GM23338 (cell line): ENCODE measurements at regions not wholly inside any gene's neighbourhood (a gene's known extent, or its start where the extent isn't known, plus 50 kb on each side); places are given as distances from the start of the nearest gene placed in this dataset.

Source experiments
- ATAC-seq: fragments of 200-7000 bp; cut with Tn5 transposase; 3 replicates; pipeline ENCODE4 v1.9.1; 2020
- DNase-seq: peaks from one replicate; pipeline ENCODE4 v3.0.0-alpha.2; 2015; ENCODE audit warnings: low spot score
- H2AFZ ChIP-seq: fragments of 200-600 bp; sonication (generic); 2 replicates; pipeline ENCODE4 v1.8.0; 2016; ENCODE audit warnings: antibody characterized with exemption, mild to moderate bottlenecking, moderate library complexity
- H3F3A ChIP-seq: fragments of 200-600 bp; sonication (generic); replicated peaks from 2 replicates; pipeline ENCODE4 v1.8.0; 2017; ENCODE audit warnings: antibody characterized with exemption, mixed run types, low read depth
- H3K27ac ChIP-seq: fragments of 200-600 bp; sonication (generic); 2 replicates; pipeline ENCODE4 v1.6.1; 2016; ENCODE audit warnings: low read depth
- H3K27me3 ChIP-seq: fragments of 200-600 bp; sonication (generic); 2 replicates; pipeline ENCODE4 v1.8.0; 2016; ENCODE audit warnings: mild to moderate bottlenecking, mixed run types, moderate library complexity; ENCODE audit not compliant: insufficient read depth
- H3K36me3 ChIP-seq: fragments of 200-600 bp; sonication (generic); 2 replicates; pipeline ENCODE4 v1.8.0; 2016; ENCODE audit warnings: mild to moderate bottlenecking; ENCODE audit not compliant: insufficient read depth
- H3K4me1 ChIP-seq: fragments of 200-600 bp; sonication (generic); 2 replicates; pipeline ENCODE4 v1.8.0; 2016; ENCODE audit warnings: mild to moderate bottlenecking, moderate library complexity; ENCODE audit not compliant: insufficient read depth
- H3K4me2 ChIP-seq: fragments of 200-600 bp; sonication (generic); 2 replicates; pipeline ENCODE4 v1.7.1; 2017; ENCODE audit warnings: mixed run types
- H3K4me3 ChIP-seq: fragments of 200-600 bp; sonication (generic); 2 replicates; pipeline ENCODE4 v1.6.1; 2016; ENCODE audit warnings: mixed run types
- H3K79me2 ChIP-seq: fragments of 200-600 bp; sonication (generic); replicated peaks from 2 replicates; pipeline ENCODE4 v1.8.0; 2017; ENCODE audit warnings: mild to moderate bottlenecking; ENCODE audit not compliant: insufficient read depth
- H3K9me2 ChIP-seq: fragments of 200-600 bp; sonication (generic); 2 replicates; pipeline ENCODE4 v1.8.0; 2017; ENCODE audit not compliant: insufficient read depth
- H4K20me1 ChIP-seq: fragments of 200-600 bp; sonication (generic); replicated peaks from 2 replicates; pipeline ENCODE4 v1.8.0; 2017; ENCODE audit warnings: mild to moderate bottlenecking; ENCODE audit not compliant: insufficient read depth
- H3K27ac Mint-ChIP-seq: 2 replicates; pipeline ENCODE4 v1.8.0; 2020; ENCODE audit warnings: inconsistent platforms, mild to moderate bottlenecking, moderate library complexity, mixed read lengths
- H3K27me3 Mint-ChIP-seq: 3 replicates; pipeline ENCODE4 v1.8.0; 2022; ENCODE audit warnings: low read depth, mild to moderate bottlenecking, moderate library complexity, mixed read lengths, inconsistent platforms; ENCODE audit not compliant: insufficient read depth, poor library complexity
- H3K36me3 Mint-ChIP-seq: 3 replicates; pipeline ENCODE4 v1.8.0; 2021; ENCODE audit warnings: low read depth, mild to moderate bottlenecking, inconsistent platforms, moderate library complexity, mixed read lengths
- H3K4me1 Mint-ChIP-seq: 3 replicates; pipeline ENCODE4 v1.8.0; 2020; ENCODE audit warnings: mild to moderate bottlenecking, inconsistent platforms, mixed read lengths
- H3K4me3 Mint-ChIP-seq: 3 replicates; pipeline ENCODE4 v1.8.0; 2021; ENCODE audit warnings: moderate library complexity, mild to moderate bottlenecking, inconsistent platforms, mixed read lengths
- H3K9me3 Mint-ChIP-seq: 3 replicates; pipeline ENCODE4 v1.8.0; 2020; ENCODE audit warnings: moderate library complexity, mild to moderate bottlenecking, inconsistent platforms, mixed read lengths
- CREB1 ChIP-seq: fragments of 250-450 bp; sonication (Bioruptor Pico); IDR thresholded peaks from 2 replicates; pipeline ENCODE4 v1.5.0; 2020; ENCODE audit warnings: low read depth, mild to moderate bottlenecking, moderate library complexity
- EZH2 ChIP-seq: fragments of 200-600 bp; sonication (generic); IDR thresholded peaks from one replicate; pipeline ENCODE4 v1.8.0; 2017; ENCODE audit warnings: antibody characterized with exemption, mild to moderate bottlenecking, low read depth; ENCODE audit not compliant: unreplicated experiment
- JUNB ChIP-seq: IDR thresholded peaks from one replicate; pipeline ENCODE4 v1.6.1; 2016; ENCODE audit warnings: antibody characterized with exemption; ENCODE audit not compliant: unreplicated experiment
- NANOG ChIP-seq: IDR thresholded peaks from 2 replicates; pipeline ENCODE4 v1.6.1; 2016; ENCODE audit warnings: antibody characterized with exemption, borderline replicate concordance
- POLR2AphosphoS5 ChIP-seq: IDR thresholded peaks from 2 replicates; pipeline ENCODE4 v1.6.1; 2016; ENCODE audit warnings: antibody characterized with exemption, low read depth
- STAT1 ChIP-seq: IDR thresholded peaks from one replicate; pipeline ENCODE4 v1.6.1; 2016; ENCODE audit warnings: antibody characterized with exemption; ENCODE audit not compliant: unreplicated experiment
- ZNF331 ChIP-seq: fragments of 250-450 bp; sonication (Bioruptor Pico); IDR thresholded peaks from 2 replicates; pipeline ENCODE4 v1.5.0; 2020; ENCODE audit warnings: low read depth, mild to moderate bottlenecking, moderate library complexity
- TF ChIP-seq, protein P1 (sequence below): fragments of 250-450 bp; sonication (Bioruptor Pico); IDR thresholded peaks from 2 replicates; pipeline ENCODE4 v1.5.0; 2020; ENCODE audit warnings: mild to moderate bottlenecking, moderate library complexity
- TF ChIP-seq, protein P2 (sequence below): IDR thresholded peaks from one replicate; pipeline ENCODE4 v1.6.1; 2018; ENCODE audit warnings: antibody characterized with exemption; ENCODE audit not compliant: unreplicated experiment

DNA sequence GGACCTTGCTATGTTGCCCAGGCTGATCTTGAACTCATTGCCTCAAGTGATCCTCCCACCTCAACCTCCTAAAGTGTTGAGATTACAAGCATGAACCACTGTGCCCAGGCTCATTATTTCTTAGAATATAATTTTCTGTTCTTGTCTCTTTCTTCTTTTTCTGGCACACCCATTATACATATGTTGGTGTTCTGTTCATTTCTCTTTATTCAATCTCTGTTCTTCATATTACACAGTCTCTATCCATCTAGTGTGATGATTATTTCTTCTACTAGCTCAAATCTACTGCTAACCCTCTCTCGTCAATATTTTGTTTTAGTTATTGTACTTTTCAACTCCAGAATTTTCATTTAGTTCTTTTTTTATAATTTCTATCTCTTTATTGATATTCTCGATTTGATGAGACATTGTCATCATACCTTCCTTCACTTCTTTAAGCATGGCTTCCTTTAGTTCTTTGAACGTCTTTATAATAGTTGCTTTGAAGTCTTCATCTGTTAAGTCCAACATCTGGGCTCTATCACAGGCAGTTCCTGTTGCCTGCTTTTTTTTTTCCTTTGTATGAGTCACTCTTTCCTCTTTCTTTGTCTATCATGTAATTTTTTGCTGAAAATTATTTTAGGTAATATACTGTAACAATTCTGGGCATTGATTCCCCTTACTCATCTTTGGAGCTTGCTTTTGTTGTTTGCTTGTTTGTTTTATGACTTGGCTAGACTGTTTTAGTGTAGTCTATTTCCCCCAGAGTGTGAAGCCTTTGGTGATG lies 196.4 kb upstream of the NABP1 start:
- Histone ChIP-seq H3K4me3 (no peak overlapping the region), H3K79me2 (no peaks in the 10 kb centered on the region), H2AFZ (no peak overlapping the region), H3K4me2 (no peak overlapping the region), H4K20me1 (no peaks in the 10 kb centered on the region), H3K27me3 (no peaks in the 10 kb centered on the region), H3K4me1 (peaks cover 17% of the 10 kb centered on the region), H3K9me2 (peaks cover 4% of the 10 kb centered on the region; the same call in 1 of the 2 replicates), H3K27ac (no peak overlapping the region), H3F3A (no peaks in the 10 kb centered on the region), H3K36me3 (0 out of 2 replicates have a peak, but pooled peaks cover 7% of the 10 kb centered on the region)
- peaks cover 13% of the 10 kb centered on the region for H3K4me1 Mint-ChIP-seq
- ATAC-seq = no peak
- H3K9me3 Mint-ChIP-seq = peaks cover 42% of the 10 kb centered on the region
- H3K27ac Mint-ChIP-seq = no peak overlapping the region
- H3K36me3 Mint-ChIP-seq = peaks cover 28% of the 10 kb centered on the region
- H3K4me3 Mint-ChIP-seq = no peak overlapping the region
- TF ChIP-seq, protein P1, sequence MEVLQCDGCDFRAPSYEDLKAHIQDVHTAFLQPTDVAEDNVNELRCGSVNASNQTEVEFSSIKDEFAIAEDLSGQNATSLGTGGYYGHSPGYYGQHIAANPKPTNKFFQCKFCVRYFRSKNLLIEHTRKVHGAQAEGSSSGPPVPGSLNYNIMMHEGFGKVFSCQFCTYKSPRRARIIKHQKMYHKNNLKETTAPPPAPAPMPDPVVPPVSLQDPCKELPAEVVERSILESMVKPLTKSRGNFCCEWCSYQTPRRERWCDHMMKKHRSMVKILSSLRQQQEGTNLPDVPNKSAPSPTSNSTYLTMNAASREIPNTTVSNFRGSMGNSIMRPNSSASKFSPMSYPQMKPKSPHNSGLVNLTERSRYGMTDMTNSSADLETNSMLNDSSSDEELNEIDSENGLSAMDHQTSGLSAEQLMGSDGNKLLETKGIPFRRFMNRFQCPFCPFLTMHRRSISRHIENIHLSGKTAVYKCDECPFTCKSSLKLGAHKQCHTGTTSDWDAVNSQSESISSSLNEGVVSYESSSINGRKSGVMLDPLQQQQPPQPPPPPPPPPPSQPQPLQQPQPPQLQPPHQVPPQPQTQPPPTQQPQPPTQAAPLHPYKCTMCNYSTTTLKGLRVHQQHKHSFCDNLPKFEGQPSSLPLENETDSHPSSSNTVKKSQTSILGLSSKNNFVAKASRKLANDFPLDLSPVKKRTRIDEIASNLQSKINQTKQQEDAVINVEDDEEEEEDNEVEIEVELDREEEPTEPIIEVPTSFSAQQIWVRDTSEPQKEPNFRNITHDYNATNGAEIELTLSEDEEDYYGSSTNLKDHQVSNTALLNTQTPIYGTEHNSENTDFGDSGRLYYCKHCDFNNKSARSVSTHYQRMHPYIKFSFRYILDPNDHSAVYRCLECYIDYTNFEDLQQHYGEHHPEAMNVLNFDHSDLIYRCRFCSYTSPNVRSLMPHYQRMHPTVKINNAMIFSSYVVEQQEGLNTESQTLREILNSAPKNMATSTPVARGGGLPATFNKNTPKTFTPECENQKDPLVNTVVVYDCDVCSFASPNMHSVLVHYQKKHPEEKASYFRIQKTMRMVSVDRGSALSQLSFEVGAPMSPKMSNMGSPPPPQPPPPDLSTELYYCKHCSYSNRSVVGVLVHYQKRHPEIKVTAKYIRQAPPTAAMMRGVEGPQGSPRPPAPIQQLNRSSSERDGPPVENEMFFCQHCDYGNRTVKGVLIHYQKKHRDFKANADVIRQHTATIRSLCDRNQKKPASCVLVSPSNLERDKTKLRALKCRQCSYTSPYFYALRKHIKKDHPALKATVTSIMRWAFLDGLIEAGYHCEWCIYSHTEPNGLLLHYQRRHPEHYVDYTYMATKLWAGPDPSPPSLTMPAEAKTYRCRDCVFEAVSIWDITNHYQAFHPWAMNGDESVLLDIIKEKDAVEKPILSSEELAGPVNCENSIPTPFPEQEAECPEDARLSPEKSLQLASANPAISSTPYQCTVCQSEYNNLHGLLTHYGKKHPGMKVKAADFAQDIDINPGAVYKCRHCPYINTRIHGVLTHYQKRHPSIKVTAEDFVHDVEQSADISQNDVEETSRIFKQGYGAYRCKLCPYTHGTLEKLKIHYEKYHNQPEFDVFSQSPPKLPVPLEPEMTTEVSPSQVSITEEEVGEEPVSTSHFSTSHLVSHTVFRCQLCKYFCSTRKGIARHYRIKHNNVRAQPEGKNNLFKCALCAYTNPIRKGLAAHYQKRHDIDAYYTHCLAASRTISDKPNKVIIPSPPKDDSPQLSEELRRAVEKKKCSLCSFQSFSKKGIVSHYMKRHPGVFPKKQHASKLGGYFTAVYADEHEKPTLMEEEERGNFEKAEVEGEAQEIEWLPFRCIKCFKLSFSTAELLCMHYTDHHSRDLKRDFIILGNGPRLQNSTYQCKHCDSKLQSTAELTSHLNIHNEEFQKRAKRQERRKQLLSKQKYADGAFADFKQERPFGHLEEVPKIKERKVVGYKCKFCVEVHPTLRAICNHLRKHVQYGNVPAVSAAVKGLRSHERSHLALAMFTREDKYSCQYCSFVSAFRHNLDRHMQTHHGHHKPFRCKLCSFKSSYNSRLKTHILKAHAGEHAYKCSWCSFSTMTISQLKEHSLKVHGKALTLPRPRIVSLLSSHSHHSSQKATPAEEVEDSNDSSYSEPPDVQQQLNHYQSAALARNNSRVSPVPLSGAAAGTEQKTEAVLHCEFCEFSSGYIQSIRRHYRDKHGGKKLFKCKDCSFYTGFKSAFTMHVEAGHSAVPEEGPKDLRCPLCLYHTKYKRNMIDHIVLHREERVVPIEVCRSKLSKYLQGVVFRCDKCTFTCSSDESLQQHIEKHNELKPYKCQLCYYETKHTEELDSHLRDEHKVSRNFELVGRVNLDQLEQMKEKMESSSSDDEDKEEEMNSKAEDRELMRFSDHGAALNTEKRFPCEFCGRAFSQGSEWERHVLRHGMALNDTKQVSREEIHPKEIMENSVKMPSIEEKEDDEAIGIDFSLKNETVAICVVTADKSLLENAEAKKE (CRISPR knock-in tag) = no peak
- TF ChIP-seq STAT1 = no peak
- TF ChIP-seq CREB1 (CRISPR knock-in tag) = no peak
- TF ChIP-seq ZNF331 = no peak
- no peak for TF ChIP-seq POLR2AphosphoS5
- TF ChIP-seq, protein P2, sequence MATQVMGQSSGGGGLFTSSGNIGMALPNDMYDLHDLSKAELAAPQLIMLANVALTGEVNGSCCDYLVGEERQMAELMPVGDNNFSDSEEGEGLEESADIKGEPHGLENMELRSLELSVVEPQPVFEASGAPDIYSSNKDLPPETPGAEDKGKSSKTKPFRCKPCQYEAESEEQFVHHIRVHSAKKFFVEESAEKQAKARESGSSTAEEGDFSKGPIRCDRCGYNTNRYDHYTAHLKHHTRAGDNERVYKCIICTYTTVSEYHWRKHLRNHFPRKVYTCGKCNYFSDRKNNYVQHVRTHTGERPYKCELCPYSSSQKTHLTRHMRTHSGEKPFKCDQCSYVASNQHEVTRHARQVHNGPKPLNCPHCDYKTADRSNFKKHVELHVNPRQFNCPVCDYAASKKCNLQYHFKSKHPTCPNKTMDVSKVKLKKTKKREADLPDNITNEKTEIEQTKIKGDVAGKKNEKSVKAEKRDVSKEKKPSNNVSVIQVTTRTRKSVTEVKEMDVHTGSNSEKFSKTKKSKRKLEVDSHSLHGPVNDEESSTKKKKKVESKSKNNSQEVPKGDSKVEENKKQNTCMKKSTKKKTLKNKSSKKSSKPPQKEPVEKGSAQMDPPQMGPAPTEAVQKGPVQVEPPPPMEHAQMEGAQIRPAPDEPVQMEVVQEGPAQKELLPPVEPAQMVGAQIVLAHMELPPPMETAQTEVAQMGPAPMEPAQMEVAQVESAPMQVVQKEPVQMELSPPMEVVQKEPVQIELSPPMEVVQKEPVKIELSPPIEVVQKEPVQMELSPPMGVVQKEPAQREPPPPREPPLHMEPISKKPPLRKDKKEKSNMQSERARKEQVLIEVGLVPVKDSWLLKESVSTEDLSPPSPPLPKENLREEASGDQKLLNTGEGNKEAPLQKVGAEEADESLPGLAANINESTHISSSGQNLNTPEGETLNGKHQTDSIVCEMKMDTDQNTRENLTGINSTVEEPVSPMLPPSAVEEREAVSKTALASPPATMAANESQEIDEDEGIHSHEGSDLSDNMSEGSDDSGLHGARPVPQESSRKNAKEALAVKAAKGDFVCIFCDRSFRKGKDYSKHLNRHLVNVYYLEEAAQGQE = no peak
- no peak for TF ChIP-seq JUNB
- no peak for TF ChIP-seq EZH2
- no peak for TF ChIP-seq NANOG
- no peak for DNase-seq
- peaks cover 5% of the 10 kb centered on the region for H3K27me3 Mint-ChIP-seq
